ENCODE measurements at regions not wholly inside any gene's neighbourhood (a gene's known extent, or its start where the extent isn't known, plus 50 kb on each side); places are given as distances from the start of the nearest gene placed in this dataset.
A peak's percentile ranks its signal among the peaks of the same experiment; 100 is the strongest.
"Not testable (repeated sequence)": the region's sequence is repeated elsewhere in the genome, so short reads cannot be mapped to it uniquely, and the experiment has no call there.

GRCh38 chr20:4462801-4463200 lies 213.7 kb upstream of the ADRA1D start:
- DNase-seq, result peak in 1 of 2 donors; percentile 25

- DNase-seq, result no peak
These were observed 210.0 kb upstream of the ADRA1D start for GRCh38 chr20:4459081-4459480.

GRCh38 chr20:4457566-4458543 lies 208.8 kb upstream of the ADRA1D start:
- no peak for DNase-seq

DNA sequence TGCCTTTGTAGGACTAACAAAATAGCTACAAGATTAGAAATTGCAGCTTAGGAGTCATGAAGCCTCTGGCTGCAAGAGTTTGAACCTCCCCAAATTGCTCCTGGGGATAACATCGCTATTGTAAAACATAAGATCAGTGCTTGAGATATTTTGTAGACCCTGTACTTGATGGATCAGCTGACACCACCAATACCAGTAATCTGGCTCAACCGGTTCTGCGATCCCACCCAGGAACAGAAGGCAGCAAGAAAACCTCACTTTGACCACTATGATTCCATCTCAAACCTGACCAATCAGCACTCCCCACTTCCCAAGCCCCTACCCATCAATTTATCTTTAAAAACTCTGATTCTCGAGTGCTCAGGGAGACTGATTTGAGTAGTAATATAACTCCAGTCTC lies 206.9 kb upstream of the ADRA1D start:
- no peak for DNase-seq

- no peak for DNase-seq
These were observed 206.2 kb upstream of the ADRA1D start for GRCh38 chr20:4455301-4455701.

DNA sequence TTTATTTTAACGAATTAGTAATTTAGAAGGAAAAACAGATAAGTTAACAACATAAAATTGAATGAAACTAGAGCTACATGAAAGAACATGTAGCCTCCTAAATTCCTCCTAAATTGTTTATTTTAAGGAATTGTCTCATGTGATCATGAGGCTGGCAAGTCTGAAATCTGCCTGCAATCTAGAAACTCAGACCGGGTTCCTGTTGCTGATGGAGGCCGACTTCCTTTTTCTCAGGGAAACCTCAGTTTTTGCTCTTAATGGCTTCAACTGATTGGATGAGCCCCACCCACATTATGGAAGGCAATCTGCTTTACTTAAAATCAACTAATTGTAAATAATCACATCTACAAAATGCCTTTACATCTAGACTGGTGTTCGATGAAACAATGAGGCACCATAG lies 205.0 kb upstream of the ADRA1D start:
- no peak for DNase-seq

DNA sequence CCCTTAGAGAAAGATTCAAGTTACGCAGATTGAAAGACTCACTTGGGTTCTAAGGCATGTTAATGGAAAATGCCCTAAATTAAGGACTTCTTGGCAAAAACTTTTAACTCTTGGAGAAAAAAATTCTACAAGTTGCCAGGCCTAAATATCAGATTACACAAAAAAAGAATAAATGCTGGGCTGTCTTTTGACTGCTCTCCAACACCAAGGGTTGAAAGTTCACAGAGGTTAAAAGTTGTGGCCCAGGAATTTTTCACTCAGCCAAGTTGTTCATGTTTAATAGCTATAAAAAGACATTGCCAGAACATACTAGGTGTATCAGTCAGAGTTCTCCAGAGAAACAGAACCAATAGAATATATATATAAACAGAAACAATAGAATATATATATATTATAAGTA lies 204.3 kb upstream of the ADRA1D start:
- no peak for DNase-seq

DNA sequence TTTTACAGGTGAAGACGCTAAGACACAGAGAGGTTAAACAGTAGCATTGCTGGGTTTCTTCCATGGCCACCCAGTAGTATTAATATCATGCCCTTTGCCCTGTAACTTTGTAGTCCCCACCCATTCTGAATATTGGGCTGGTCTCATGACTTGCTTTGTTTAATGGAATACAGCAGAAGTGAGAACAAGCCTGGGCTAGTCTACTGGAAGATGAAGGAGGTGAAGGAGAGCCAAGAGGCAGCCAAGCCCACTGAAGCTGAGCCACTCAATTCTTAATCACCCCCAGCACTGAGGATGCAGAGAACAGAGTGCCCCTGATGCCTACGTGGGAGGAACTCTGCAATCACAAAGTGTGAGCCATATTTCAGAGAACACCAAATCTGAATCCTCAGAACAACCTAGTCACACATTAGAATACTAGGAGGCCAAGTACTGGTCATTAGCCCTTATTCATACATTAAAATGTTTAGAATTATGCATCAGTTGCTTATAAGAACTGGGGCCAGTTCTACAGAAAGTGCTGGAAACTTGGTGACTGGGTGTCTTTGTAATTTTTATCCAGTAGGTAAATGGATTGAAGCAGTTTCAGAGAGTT lies 202.5 kb upstream of the ADRA1D start:
- DNase-seq, result no peak

GRCh38 chr20:4449957-4450715 lies 201.0 kb upstream of the ADRA1D start:
- no peak for DNase-seq

GRCh38 chr20:4445784-4446183 lies 196.7 kb upstream of the ADRA1D start:
- no peak for DNase-seq

DNA sequence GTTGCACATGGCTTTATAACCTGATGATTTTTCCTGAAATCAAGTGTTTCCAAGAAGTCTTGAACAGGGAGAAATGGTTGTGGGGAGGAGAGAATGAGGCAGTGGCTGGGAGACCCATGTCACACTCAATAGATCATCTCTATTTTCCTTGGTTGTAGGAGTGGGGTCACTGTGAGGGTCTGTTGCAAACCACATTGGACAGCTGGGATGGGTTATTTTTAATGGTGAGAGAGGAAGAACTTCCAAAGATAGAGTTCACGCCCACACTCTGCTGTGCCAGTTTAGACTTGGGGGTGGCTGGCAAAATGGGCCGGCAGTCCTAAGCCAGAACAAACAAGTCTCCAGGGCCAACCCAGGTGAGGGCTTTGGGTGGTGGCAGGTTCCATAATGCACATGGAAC lies 196.2 kb upstream of the ADRA1D start:
- no peak for DNase-seq

DNA sequence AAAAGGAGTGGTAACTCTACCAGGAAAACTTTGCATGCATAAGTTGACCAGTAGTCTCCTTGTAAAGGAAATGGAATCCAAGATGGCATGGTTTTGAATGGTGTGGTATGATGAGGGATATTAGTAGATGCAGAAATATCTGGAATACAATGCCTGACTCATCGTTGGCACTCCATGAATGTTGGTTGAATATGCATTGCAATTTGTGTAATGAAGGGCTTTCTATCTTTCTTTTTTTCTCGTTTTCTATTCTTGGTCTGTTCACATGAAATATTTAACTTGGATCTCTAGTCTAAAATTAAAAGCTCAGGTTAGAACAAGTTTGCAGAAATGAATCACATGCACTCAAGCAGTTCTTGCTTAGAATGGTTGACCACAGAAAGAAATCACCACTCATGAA lies 195.3 kb upstream of the ADRA1D start:
- no peak for DNase-seq

GRCh38 chr20:4443016-4443415 lies 193.9 kb upstream of the ADRA1D start:
- no peak for DNase-seq

DNA sequence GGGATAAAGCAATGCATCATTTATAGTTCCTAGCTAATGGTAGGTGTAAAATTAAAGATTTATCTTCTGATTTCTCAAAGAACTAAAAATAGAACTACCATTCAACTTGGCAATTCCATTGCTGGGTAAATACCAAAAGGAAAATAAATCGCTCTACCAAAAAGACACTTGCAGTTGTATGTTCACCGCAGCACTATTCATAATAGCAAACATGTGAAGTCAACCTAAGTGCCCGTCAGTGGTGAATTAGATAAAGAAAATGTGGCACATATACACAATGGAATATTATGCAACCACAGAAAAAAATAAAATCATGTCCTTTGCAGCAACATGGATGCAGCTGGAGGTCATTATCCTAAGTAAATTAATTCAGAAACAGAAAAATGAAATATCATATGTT lies 192.8 kb upstream of the ADRA1D start:
- DNase-seq, result no peak

GRCh38 chr20:4441191-4441590 lies 192.1 kb upstream of the ADRA1D start:
- no peak for DNase-seq

DNA sequence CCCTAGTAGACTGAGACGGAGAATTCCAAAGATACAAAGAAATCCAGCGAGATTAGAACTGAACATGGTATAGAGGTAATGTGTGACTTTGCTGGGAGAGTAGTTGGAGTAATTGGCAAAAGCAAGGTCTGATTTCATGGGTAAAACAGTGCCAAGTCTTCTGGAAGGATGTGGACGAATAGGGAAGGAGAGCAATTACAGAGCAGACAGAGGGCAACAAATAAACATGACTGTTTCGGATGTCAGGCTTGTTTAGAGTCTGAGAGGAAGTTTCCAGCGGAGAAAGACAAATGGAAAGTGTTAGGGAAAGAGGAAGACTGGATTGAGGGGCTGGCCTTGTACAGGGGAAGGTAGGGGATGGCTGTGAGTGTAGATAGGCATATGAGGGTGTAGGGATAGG lies 190.4 kb upstream of the ADRA1D start:
- no peak for DNase-seq

DNA sequence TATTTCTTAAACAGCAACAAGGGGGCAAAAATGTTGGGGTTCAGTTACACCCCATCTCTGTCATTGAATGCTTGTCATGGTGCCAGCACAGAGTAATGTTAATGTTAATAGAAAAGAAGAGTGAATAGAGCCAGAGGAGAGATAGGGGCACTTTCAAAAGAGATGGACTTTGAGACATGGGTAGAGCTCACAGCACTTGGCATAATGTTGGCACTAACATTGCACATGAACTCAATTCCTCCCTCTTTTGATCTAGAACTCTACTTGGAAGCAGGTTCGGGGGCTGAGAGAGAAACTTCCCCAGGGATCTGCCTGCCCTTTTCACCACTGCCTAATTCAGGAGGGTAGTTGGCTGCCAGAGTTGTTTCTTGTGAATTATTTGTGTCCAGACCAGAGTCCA lies 188.0 kb upstream of the ADRA1D start:
- DNase-seq, result no peak

DNA sequence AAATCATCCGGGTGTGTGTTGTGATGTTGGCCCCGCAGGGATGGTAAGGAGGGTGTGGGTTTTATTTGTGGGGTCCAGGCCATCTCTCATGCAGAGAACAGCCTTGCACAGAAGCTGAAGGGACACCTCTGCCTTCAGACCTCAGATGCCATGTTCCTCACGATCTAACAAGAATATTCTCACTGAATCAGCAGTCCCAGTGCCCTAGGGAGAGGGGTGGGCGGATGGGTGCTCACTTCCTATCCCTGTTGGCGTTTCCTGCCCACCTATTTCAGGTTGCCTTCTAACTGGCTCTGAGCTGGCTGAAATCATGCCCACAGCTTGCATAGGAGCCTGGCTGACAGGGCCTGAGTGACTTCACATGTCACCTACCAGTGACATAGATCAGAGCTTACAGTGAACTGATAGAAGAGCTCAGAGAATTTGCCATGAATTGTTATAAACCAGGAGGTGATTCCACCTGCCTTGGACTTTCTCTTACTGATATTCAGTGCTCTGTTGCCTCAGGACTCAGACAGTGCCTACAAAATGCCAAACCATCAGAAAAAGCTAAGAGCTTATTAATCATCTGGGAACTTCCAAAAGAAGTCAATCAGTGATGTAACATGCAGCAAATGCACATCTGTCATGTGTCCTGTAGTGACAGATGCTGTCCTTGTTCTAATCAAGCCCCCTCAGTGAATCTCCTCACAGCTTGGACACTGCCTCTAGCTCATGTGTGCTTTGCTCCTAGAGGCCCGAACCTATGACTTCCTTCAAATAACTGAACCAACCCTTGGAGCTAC lies 186.8 kb upstream of the ADRA1D start:
- no peak for DNase-seq

DNA sequence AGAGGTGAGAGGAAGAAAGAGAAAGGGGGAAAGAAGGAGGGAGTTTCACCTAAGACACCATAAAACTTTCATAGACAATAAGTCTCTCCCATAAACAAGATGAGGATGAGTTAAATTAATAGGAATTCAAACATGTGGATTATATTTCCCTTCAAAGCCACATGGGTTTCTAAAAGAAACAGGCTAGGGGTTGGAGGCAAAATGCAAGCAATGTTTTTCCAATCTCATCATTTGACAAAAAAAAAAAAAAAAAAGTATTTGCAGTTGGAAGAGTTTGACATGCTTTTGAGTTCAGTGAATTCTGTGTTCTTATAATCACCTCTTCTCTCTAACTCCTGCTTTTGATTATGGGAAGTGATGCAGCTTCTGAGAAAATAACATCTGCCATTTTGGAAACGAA lies 186.1 kb upstream of the ADRA1D start:
- no peak for DNase-seq

- no peak for DNase-seq
These were observed 185.6 kb upstream of the ADRA1D start for GRCh38 chr20:4434681-4435080.

DNA sequence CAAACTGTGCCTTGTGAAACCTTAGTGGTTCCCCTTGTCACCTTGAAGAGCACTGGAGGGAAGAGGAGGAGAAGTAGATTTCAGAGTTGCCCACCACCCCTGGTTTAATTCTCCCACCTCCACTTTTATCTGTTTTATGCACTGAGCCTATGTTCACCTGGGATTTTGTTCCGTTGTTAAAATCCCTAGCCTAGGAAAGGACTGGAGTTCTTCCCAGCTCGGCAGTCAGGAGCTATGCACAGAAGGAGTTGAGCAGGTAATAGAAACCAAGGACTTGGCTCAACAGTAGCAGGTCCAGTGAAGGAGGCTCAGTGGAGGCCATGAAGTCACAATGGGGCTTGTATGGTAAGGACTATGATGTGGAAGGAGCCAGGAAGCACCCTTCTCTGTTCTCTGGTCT lies 182.4 kb upstream of the ADRA1D start:
- DNase-seq, result no peak

DNA sequence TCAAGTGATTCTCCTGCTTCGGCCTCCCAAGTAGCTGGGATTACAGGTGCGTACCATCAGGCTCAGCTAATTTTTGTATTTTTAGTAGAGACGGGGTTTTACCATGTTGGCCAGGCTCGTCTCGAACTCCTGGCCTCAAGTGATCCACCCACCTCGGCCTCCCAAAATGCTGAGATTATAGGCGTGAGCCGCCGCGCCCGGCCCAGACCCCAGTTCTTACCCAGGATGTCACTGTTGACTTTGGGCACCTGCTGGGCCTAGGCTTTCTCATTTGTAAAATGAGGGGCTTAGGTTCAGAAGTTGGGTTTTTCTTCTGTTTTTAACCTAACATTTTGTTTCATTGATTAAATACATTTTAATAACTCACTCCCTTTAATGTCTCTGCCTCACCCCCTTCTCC lies 181.7 kb upstream of the ADRA1D start:
- not testable (repeated sequence) for DNase-seq
